Right renal cortex interstitium (tissue), 3 donors: ENCODE measurements at regions not wholly inside any gene's neighbourhood (a gene's known extent, or its start where the extent isn't known, plus 50 kb on each side); places are given as distances from the start of the nearest gene placed in this dataset.

Experiments used
- DNase-seq, 3 donors: peaks; one replicate each; pipeline ENCODE4 v3.0.0-alpha.2; 2013; ENCODE audit warnings: low read depth in 3 of 3, low spot score in 2 of 3

DNA sequence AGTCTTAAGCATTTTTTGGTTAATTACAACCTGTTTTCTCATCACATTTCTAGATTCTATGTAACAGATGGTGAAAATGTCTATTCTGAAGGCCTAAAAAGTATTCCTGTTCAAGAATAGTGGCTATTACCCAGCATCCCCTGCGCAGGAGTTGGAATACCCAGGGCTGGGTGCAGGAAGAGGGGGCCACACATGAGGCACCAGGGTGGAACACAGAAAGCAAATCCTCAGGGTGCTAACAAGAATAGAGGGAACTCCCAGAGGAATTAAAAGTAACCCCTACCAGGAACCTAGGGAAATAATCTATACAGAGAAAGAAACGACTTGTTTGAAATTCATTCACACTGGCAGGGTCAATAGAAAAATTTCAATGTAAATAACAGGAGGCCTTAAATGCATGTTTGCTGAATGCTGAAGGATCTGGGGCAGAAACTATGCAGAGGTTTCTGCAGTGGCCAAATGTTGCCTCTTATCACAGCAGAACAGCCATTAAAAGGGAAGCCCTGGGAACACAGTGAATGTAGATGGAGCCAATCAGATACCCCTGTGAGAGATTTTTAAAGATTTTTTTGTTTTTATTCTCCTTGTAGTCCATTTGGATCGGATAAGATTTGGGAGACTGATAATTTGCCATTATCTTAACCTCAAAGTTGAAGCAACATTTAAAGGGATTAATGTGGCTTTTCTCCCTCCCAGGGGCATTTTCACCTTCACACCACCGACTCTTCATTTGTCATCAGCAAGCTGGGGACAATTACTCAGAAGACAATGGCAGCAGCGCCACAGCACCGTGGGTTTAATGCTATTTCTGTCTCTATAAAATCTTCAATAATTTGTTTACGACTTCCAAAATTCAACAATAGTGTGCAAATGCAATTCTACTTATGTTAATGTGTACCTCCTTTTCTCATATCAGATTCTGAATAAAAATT is 196.0 kb upstream of the PSMD7 start:
- DNase-seq: no peak

DNA sequence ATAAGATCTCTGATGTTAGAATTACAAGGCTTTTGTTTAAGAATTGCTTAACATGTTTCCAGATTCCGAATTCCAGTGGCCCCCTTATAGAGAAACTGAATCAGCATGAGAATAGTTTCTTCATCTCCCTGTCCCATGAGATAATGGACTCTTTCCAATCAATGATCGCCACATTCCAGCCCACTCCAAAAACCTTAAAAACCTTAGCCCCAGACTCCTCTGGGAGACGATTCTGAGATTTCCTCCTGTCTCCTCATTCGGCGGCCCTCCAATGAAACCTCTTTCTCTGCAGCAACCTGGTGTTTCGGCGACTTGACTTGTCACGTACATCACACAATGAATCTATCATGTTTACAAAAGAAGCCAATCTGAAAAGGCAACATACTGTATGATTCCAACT is 197.1 kb upstream of the PSMD7 start:
- DNase-seq: no peak

DNA sequence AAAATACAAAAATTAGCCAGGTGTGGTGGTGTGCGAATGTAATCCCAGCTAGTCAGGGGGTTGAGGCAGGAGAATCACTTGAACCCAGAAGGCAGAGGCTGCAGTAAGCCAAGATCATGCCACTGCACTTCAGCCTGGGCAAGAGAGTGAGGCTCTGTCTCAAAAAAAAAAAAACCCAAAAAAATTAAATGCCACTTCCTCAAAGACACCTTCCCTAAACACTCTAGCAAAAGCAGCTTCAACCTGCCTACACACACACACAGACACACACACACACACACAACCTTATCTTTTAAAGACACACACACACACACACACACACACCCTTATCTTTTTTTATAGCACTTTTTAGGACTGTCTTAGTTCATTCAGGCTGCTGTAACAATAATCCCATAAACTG is 201.7 kb upstream of the PSMD7 start:
- DNase-seq: no peak

DNA sequence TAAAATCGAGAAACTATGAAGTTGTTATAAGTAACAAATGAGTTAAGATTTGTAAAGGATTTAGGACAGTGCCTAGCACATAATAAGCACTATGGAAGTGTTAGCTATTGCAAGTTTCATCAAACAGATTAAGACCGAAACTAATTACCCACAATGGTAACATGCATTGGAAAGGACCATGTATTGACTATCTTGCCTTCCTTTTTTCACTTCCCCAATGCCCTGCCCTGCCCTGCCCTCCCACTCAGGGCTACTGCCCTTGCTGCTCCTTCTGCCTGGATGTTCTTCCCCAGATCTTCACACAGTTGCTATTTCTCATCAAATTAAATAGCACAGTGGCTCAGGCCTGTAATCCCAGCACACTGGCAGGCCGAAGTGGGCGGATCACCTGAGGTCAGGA is 202.1 kb upstream of the PSMD7 start:
- no peak for DNase-seq

DNA sequence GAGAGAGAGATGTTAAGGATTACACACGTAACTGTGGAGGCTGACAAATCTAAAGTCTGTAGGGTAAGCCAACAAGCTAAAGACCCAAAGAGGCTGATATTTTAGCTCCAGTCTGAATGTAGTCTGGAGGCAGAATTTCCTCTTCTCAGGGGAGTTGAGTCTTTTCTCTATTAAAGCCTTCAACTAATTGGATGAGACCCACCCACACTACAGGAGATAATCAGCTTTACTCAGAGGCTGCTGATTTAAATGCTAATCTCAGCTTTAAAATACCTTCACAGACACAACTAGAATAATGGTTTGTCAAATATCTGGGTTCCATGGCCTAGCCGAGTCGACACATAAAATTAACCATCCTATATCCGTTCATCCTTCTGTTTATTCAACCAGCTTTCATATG is 204.3 kb upstream of the PSMD7 start:
- DNase-seq: no peak

DNA sequence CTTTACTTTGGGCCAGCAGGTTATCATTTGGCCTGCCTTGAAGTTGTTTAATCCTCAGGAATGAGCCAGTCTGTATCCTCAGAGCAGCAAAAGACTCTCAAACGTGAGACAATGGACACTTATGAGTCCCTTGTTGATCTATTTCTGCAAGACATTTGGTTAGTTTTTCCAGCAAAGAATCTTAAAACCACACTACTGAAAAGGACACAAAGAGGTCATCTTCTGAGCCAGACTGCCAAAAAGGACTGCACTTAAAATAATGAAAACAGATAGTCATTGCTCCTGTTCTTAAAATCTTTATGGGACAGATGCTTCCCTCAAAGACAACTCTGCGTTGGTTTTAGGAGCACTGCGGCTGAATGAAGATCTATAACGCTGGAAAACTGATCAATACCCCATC is 205.7 kb upstream of the PSMD7 start:
- DNase-seq: no peak

DNA sequence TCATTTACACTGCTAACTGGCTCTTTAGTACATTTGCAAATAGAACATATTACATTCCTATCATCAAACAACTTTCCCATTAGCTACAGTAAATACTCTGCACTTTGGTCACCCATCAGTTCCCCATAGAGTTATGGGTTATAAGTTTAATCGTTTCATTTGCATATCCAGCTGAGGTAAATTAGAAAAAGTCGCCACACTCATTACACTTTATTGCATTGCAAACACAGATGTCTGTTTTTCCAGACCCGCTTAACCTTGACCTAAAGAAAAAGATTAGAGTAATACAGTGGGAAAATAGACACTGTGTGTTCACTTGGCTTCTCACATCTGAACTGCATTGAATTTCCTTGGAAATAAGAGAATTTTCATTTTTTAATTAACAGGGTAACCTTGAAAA is 213.1 kb upstream of the PSMD7 start:
- no peak for DNase-seq

DNA sequence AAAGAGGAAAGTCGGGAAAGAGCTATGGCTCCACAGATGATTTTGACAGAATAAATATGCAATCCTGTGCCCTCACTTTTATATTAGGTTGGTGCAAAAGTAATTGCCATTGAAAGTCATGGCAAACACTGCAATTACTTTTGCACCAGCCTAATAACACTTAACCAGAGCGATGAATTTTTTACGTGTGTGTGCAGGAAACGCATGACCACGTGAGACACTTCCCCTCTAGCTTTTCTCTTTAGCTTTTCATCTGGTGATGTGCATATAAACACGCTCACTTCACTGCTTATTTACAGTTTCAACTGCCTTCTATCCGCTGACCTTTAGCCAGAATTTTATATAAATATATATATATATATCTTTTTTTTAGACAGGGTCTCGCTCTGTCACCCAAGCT is 216.3 kb upstream of the PSMD7 start:
- DNase-seq: no peak

DNA sequence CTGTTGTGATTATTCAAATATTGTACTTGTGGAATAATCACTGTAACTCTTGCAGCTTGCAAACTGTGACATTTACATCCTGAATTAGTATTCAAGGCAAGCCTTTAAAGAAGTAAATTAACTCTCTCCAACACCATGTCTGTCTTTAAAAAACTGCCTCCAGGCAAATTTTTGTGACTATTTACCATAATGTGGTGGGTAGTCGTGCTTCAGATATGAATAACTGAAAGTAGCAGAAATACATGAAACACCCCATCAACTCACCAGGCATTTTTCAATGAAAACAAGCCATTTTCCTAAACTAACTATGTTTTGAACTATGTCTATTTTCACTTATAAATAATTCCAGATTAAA is 217.4 kb upstream of the PSMD7 start:
- no peak for DNase-seq

DNA sequence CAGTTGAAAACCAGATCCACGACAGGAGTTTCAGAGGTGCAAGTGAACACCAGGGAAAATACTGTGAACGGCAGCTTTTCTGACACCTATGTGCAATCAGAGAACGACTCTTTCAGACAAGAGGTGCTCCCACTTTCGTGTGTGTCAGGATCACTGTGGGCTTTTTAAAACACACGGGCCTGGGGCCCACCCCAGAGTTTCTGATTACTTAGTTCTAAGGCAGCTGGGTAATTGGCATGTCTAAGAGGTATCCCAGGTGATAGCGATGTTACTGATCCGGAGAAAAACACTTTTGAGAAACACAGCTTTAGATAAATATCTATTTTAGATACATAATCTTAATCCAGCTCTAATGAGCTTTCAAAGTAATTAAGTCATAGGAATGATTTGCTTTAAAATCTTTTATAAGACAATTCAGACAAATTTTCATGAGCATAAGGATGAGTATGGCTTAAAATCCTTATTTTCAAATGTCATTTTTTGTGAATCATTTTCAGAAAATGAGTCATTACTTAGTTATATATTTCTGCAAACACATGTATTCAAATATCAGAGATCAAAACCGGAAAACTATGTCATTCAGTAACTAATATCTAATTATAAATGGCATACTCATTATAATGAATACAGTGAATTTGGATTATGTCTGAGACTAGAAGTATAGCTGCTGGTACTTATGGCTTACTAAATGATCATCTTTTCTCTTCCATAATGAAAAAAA is 217.9 kb upstream of the PSMD7 start:
- DNase-seq: no peak

DNA sequence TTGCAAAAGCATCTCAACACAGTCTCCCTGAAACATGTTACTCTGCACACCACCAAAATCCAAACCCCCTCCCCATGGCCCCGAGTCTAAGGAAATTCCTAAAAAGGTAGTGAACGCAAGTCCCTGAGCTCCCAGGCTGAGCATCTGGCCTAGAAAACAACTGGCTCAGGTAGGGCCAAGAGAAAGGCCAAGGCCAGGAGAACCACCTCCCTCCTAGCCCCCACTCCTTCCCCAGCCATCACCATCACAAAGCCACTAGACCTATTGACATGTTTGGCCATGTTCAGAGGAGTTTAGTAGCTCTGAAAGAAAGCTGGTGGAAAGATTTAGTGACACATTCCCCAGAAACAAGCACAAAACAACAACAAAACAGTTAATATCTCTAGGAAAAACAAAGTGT is 220.0 kb upstream of the PSMD7 start:
- no peak for DNase-seq

DNA sequence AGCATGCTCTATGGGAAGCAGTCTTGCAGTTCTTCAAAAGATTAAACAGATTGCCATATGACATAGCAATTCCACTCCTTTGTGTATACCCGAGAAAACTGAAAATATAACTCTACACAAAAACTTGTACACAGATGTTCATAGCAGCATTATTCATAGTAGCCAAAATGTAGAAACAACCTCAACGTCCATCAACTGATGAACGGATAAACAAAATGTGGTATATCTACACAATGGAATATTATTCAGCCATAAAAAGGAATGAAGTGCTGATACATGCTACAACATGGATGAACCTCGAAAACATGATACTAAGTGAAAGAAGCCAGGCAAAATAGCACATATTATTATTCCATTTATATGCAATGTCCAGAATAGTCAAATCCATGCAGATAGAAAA is 221.2 kb upstream of the PSMD7 start:
- no peak for DNase-seq

DNA sequence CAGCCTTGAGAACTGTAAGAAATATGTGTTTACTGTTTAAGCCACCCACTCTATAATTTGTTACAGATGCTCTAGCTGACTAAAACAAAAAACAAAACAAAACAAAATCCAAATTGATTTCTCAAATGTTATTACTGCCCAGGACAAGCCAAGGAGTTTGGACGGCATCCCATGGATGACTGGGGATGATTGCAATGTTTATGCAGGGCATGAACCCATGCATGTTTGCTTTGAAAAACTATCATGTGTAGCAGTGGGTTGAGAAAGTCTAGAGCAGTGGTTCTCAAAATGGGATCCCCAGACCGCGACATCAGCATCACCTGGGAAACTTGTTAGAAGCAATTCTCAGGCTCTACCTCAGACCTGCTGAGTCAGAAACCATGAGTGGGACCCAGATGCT is 223.2 kb upstream of the PSMD7 start:
- DNase-seq: no peak

DNA sequence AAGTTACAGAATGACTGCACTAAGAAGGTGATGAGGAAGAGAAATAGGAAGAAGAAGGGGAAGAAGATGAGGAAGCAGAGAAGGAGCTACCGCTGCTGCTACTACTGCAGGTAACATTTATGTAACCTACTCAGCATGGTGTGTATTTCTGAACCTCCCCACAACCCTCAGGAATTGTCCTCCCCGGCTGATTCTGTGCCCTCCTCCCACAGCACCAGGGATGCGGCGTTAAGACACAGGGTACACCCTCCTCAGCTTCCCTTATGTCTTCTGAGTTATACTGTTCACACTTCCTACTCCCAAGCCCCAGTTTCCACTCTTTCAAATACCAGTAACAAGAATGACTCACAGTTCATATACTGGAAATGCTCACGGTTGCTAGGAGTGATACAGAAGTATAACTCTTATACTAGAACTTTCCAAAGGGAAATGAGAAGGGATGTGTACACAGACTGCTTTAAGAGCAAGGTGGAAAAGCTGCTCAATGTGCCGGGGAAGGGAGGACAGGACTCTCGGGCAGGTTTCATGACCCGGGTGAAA is 224.5 kb upstream of the PSMD7 start:
- no peak for DNase-seq

DNA sequence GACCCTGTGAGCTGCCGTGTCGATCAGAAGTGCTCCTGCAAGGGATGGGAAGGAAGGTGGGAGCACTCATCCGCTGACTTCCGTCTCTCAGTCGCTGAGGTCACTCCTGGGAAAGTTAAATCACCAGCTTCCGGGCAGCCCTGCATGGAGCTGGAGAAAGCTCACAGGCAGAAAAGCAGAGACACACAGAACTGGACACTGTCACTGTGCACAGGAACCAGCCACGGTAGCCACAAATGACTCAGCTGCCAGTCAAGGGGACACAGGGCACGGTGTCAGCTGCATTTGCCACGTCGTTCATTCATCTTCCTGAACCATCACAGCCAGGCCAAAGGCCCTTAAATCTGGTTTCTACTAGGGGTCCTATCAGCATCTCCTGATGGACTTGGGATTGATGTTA is 226.4 kb upstream of the PSMD7 start:
- no peak for DNase-seq

DNA sequence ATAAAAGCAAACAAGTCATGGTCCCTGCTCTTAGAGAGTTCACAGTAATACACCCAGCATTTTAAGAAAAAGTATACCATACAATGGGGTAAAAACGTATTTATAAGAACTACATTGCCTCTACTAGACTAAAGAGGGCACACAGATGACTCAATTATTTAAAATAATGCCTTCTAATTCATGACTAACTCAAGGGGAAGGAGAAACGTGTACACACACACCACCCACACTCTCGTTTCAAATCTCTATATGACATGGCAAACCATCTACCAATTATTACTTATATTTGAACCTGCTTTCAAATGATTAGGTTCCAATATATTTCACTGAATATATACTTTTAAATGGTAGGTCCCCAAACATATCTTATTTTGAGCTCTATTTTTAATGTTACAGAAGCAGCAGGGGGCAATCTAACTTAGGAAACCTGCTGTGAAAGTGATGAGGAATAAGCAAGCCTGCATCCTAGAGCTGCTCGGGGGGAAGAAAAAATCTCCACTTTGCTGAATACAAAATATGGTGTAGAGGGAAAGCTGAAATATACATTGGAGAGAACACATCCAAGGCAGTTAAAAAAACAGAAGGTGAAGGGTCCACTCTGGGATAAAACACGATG is 232.4 kb upstream of the PSMD7 start:
- no peak for DNase-seq

DNA sequence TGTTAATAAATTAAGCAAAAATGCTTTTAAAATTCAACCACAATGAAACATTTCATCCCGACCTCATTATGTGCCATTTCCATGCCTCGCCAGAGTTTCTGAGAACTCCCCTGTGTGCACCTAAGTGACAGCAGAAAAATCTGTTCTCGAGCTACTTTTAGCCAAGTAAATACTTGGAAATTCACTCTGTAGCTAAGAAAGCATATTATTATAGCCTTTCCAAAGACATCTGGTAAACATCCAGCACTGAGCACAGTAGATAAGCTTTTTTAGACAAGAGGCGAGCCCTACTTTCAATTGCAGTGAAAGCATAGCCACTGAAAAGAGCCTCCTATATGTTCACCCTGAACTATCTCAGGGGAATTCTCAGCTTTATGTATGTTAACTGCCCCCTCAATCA is 242.8 kb upstream of the PSMD7 start:
- no peak for DNase-seq

DNA sequence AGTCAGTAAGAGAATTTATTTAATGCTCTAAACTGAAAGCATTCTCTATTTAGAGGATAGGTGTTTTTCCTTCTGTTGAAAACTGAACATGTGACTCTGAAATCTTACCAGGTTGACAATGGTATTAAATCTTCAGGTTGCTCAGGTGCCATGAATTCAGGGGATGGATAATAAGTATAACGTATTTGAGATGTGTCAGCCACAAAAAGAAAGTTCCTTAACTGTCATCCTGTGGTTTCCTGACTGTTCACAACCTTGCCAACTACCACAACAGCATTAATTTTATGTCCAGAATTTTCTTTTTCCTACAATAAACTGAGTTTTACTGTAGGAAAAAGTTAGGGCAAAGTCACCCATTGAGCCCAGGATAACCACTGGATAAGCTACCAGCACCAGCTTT is 243.3 kb upstream of the PSMD7 start:
- DNase-seq: no peak

DNA sequence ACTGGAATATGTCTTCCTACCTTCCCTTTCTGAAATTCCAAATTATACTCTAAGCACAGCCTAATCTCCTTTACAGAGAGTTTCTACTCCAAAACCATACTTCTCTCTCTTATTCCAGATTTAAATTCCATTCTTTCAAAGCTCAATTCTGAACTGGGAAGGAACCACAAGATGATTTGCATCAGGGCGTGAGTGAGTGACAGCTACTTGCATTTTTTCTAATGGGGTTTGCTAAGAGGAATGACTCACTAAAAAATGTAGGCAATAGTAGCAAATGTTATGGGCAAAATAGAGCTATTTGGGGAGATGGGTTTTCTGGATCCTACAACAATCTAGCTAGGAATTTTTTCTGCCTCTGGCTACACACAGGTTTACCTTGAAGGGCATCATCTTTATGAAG is 244.6 kb upstream of the PSMD7 start:
- DNase-seq: no peak

DNA sequence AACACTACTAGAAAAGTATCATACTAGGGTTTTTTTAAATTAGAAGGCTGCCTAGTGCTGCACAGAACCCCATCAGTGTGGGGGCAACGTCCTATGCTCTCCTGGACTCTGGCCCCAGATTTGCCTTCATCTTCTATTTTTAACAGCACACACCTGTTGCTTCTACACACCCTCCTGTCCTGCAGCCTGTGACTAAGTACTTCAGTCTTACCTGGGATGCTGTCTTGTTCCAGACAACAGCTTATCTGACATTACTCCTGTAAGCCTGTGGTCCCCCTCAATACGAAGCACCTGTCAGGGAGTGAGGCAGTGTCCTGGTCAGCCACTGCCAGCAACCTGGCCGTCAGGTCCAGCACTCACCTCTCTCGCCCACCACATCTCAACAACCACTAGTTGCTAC is 247.6 kb upstream of the PSMD7 start:
- DNase-seq: no peak

DNA sequence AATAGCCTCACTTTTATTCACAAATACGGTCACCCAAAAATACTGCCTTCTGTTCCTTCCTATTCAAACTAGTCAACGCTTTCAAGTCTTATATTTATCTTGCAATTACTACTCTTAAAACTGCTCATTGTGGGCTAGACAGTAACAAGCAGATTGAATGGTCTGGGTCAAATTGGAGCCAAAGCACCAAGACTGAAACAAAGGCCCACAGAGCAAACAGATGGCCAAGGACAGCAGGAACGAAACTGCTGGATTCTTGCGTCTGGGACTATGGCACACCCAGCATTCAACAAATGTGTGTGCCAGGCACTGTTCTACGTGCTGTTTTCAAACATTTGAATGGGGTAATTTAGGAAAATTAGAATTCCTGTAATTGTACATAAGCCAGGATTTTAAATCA is 250.1 kb upstream of the PSMD7 start:
- DNase-seq: no peak

DNA sequence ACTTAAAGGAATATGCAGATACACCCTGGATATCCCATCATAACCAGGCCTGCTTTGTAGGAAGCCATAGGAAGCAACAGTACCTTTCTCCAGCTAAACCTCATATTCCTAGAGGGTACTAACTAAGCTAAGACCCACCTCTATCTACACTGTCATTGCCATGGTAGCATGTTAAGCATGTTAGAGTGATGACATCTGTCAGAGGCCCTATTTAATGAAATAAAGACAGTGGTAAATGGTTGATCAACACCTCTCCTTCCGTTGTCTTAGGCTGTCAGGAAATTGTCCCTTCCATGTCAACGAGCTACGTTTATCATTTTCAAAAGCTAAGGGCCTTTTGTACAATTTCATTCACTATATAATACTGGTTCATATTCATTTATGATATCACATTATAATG is 251.1 kb upstream of the PSMD7 start:
- no peak for DNase-seq
